PC-9 (cell line): ENCODE measurements at regions not wholly inside any gene's neighbourhood (a gene's known extent, or its start where the extent isn't known, plus 50 kb on each side); places are given as distances from the start of the nearest gene placed in this dataset.

Experiments
- EZH2 ChIP-seq: fragments of 200-600 bp; sonication (generic); IDR thresholded peaks from 2 replicates; pipeline ENCODE4 v1.8.0; 2017; ENCODE audit warnings: antibody characterized with exemption, low read depth
- TF ChIP-seq, protein P1 (sequence below): fragments of 200-600 bp; sonication (generic); conservative IDR thresholded peaks from 2 replicates; pipeline ENCODE4 v1.6.1; 2017; ENCODE audit warnings: mixed run types, antibody characterized with exemption, mild to moderate bottlenecking, moderate library complexity

DNA sequence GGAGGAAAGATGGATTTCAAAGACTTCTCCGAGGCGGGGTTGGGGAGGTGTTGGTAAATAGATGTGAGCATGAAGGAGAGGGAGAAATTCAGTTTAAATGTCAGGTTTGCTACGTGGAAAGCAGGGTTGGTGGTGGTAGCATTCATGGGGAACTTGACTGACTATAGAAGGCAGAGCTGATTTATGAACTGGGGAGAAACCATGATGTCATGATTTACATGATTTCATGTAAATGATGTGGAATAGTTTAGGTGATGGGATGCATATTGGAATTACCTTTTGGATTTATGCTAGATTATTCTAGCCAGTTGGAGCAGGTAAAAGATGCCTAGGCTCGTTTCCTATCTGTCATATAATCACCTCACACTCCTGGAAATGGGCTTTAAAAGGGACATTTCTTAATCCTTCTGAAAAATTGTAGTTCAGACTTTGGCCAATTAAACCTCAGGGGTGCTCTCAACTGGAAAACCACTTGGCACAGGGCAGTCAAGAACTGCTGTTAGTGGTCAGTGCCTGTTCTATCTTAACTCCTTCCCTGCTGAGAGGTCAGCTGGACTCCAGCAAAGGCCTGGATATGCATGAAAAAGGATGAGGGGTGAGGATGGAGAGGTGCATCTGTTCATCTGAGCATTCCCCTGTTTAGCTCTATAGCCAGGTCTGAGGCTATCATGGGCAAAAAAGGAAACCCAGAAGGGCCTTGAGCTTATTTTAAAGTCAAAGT, 50.1 kb upstream of the BASP1 start:
- no peak for TF ChIP-seq EZH2
- TF ChIP-seq, protein P1, sequence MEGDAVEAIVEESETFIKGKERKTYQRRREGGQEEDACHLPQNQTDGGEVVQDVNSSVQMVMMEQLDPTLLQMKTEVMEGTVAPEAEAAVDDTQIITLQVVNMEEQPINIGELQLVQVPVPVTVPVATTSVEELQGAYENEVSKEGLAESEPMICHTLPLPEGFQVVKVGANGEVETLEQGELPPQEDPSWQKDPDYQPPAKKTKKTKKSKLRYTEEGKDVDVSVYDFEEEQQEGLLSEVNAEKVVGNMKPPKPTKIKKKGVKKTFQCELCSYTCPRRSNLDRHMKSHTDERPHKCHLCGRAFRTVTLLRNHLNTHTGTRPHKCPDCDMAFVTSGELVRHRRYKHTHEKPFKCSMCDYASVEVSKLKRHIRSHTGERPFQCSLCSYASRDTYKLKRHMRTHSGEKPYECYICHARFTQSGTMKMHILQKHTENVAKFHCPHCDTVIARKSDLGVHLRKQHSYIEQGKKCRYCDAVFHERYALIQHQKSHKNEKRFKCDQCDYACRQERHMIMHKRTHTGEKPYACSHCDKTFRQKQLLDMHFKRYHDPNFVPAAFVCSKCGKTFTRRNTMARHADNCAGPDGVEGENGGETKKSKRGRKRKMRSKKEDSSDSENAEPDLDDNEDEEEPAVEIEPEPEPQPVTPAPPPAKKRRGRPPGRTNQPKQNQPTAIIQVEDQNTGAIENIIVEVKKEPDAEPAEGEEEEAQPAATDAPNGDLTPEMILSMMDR, result no peak
